Right ventricle myocardium inferior (tissue), 1 donor: ENCODE measurements at regions not wholly inside any gene's neighbourhood (a gene's known extent, or its start where the extent isn't known, plus 50 kb on each side); places are given as distances from the start of the nearest gene placed in this dataset.

ENCODE experiments used
- ATAC-seq: fragments of 200-7000 bp; cut with Tn5 transposase; one replicate; pipeline ENCODE4 v1.9.1; 2020; ENCODE audit warnings: mild to moderate bottlenecking, moderate library complexity
- DNase-seq: peaks from one replicate; pipeline ENCODE4 v3.0.0; 2021; ENCODE audit errors: missing footprints
- intact Hi-C: fragments of 100-400 bp; cut with DNase I; formaldehyde crosslinking; loops from one replicate; pipeline ENCODE4 v1.11.0; 2022
- donor health status: DM: no; HTN: yes; CAD: no; lungs with severe emphysema.

DNA sequence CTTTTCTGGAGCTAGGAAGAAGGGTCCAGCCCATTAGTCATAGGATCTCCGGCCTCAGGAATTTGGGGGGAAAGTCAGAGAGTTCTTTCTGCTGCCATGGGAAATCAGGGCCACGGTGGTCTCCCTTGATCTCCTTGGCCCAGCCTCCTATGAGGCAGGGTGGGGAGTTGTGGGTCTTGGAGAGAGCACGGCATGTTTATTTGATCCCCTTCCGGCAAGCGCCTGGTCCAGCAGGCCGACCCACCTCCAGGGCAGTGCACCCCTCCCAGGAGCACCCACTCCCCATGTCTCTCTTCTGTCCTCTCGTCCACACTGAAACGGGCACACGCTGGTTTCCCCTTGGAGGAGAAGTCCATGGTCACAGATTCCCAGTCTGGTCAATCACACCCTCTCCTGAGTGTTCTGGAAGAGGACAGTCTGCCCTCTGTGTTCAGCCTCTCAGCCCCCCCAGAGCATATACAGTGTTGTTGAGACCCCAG, 464.6 kb upstream of the HS6ST1 start:
- ATAC-seq: no peak
- intact Hi-C loops: no loop called here

GRCh38 chr2:128783896-128784295, 465.2 kb upstream of the HS6ST1 start:
- DNase-seq (no peak), ATAC-seq (no peak)
- intact Hi-C loops: no loop called here

More for the DNA sequence above, 464.6 kb upstream of the HS6ST1 start:
- no peak for DNase-seq

- intact Hi-C loops: no loop called here
- ATAC-seq (no peak), DNase-seq (no peak)
Measured at GRCh38 chr2:128784626-128785306, 466.1 kb upstream of the HS6ST1 start.

- DNase-seq (no peak), ATAC-seq (no peak)
- intact Hi-C loops: no loop called here
Measured at GRCh38 chr2:128786316-128786715, 467.6 kb upstream of the HS6ST1 start.

- ATAC-seq: no peak
- DNase-seq: no peak
- intact Hi-C loops: no loop called here
Measured at GRCh38 chr2:128786741-128787478, 468.2 kb upstream of the HS6ST1 start.

DNA sequence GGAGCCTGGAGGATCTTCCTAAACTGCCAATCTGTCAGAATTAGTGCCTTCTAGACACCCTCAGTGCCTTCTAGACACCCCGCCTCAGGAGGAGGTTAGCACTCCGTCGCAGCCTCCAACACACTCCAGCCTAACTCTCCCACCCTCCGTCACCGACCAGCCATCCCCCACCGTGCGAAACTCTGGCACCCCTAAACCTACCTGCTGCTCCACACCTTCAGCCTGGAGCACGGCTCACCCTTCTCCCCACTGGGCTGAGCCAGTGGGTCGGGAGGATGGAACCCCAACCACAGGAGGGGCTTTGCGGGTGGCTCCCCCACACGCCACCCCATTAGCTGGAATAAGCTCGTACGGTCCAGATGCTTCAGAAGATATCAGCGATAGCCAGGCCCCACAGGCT, 468.9 kb upstream of the HS6ST1 start:
- DNase-seq (no peak), ATAC-seq (no peak)
- intact Hi-C loops: no loop called here

- DNase-seq (no peak), ATAC-seq (no peak)
- intact Hi-C loops: no loop called here
Measured at GRCh38 chr2:128788636-128789220, 470.1 kb upstream of the HS6ST1 start.

- intact Hi-C loops: no loop called here
- ATAC-seq: no peak
- no peak for DNase-seq
Measured at GRCh38 chr2:128789221-128789620, 470.6 kb upstream of the HS6ST1 start.

DNA sequence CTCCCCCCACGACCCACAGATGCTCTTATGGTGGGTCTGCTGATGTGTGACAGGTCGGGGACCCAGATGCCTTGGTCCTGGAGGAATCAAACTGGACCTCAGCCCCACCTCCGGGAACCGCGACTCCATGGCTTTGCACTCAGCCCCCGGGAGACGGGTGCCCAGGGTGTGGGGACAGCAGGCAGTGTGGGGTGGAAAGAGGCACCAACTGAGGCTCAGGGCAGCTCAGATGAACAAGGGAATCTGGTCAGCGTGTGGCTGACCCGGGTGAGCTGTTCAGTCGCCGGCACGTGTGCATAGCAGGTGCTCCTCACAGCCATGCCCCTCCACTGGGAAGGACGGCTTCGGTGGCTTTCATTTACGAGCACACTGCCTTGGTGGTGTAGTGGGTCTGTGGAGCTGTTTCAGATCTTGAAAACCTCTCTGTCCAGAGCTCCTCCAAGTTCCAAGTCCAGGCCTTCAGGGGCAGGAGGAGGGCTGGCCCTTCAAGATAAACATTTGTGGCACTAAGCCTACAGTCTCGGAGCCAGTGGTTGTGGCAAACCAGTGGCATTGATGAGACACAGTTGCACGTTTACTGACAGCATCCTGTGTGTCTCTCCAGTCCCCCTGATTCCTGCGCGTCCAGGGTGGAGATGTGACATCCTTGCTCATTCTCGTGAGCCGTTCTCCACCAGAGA, 471.2 kb upstream of the HS6ST1 start:
- intact Hi-C loops: no loop called here
- ATAC-seq (no peak), DNase-seq (no peak)

DNA sequence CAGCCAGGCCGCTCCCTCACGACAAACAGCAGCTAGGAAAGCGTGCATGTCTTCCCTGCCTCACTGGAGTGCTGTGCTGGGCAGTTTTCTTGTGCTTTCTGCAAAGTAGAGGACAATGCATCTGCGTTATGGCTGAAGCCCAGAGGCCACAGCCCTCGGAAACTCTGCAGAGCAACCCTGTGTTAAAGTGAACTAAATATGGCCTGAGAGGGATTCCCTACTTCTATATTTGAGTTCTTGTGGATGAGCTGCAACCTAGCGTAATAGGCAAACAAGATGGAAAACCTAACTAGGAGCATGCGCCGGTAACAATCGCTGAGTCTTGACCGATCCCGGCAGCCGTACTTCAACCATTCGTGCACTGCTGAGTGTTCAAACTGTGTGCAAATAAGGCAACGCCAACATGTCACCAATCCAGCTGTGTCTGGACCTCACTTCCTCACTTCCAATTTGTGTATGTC, 471.9 kb upstream of the HS6ST1 start:
- DNase-seq (no peak), ATAC-seq (no peak)
- intact Hi-C loops: no loop called here

DNA sequence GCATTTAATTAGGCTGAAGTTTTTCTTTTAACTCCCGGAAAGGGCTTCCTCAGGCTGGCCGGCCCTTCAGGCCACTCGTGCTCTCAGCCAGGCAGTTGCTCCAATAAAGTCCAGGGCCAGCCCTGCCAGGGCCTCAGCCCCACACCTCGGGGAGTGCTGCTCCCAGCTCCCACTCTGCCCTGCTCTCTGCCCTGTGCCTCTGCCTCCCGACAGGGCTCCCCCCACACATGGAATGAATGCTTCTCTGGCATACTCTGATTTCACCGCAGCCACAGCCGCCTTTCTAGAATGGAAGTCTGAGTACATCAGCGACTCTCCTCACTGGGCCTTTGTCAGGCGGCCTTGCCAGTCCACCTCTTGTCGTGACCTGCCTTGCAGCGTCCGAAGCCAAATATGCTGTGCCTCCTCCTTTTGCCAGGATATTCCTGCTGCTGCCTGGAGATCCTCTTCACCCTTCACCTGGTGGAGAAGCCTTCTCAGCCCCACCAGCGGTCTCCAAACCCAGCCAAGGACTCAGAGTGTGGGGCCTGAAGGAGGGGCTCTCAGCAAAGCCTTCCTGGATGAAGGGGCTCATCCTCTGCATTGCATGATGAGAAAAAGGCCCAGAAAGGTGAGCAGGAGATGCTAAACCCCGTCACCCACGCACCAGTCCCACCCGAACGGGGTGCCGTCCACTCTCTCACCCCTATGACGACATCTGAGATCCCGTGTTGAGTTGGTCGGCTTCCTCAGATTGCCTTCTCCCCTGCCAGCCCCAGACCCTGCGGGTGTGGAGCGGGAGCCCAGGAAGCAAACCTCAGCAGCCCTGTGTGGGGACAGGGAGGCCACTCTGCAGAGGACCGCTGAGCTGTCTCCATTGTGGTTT, 472.7 kb upstream of the HS6ST1 start:
- ATAC-seq: no peak
- no peak for DNase-seq
- intact Hi-C loops: no loop called here

DNA sequence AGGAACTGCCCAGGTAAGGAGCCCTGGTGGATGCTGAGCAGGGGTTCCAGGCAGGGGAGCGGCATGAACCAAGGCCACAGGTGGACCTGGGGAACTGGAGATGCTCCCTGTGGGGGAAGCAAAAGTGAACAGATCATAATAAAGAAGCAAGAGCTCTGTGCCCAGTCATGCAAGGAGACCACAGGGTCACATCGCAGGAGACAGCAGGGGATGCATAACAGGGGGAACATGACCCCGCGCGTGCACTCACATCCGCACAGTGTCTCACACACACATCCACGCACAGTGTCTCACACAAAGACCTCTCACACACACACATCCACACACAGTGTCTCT, 473.3 kb upstream of the HS6ST1 start:
- ATAC-seq (no peak), DNase-seq (no peak)
- intact Hi-C loops: no loop called here

- intact Hi-C loops: no loop called here
- ATAC-seq: no peak
- DNase-seq: no peak
Measured at GRCh38 chr2:128792476-128793054, 473.9 kb upstream of the HS6ST1 start.

GRCh38 chr2:128793404-128793803, 474.7 kb upstream of the HS6ST1 start:
- DNase-seq (no peak), ATAC-seq (no peak)
- intact Hi-C loops: no loop called here

GRCh38 chr2:128794285-128794684, 475.6 kb upstream of the HS6ST1 start:
- ATAC-seq: no peak
- DNase-seq: no peak

GRCh38 chr2:128796321-128796720, 477.7 kb upstream of the HS6ST1 start:
- ATAC-seq (no peak), DNase-seq (no peak)
- intact Hi-C loops: no loop called here

More at GRCh38 chr2:128794285-128794684, 475.6 kb upstream of the HS6ST1 start:
- intact Hi-C loops: no loop called here

GRCh38 chr2:128797092-128797491, 478.4 kb upstream of the HS6ST1 start:
- no peak for DNase-seq
- ATAC-seq: peak; percentile 82
- intact Hi-C loops: no loop called here

GRCh38 chr2:128797533-128797932, 478.9 kb upstream of the HS6ST1 start:
- ATAC-seq (no peak), DNase-seq (no peak)
- intact Hi-C loops: no loop called here
